ENCODE measurements at regions not wholly inside any gene's neighbourhood (a gene's known extent, or its start where the extent isn't known, plus 50 kb on each side); places are given as distances from the start of the nearest gene placed in this dataset.

DNA sequence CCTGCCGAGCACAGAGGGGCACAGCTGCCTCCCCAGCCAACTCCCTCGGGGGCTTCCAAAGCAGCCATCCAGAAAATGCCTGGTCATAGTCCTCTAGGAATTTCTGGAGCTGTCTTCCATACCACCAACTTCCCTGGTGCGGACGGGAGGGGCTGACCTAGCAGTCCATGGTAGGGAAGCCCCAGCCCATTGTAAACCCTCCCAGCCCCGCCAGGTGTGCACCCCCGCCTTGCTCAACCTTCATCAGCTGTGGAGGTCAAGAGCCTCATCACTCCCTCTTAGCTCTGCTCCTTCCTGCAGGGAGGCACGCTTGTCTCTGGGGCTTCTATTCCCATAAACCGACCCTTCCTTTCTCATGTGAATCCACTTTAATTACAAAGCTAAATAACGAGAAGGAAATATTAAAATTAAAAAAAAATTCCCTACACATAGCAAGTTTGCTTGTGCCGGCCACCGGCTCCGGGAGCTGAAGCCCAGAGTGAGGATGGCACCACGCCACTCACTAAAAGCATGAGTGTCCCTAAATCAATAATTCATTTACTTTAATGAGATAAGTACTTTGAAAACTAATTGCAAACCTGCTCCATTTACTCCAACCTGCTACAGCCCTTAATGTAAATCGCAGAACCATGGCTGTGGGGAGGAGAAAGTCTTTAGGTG is 181.4 kb downstream of the ENGASE start:
- no peak for DNase-seq (ENCODE audit: low read depth)
- H3K4me3 ChIP-seq (ENCODE audit: low read depth, low read length): no peak overlapping the region
- TF ChIP-seq, protein P1, sequence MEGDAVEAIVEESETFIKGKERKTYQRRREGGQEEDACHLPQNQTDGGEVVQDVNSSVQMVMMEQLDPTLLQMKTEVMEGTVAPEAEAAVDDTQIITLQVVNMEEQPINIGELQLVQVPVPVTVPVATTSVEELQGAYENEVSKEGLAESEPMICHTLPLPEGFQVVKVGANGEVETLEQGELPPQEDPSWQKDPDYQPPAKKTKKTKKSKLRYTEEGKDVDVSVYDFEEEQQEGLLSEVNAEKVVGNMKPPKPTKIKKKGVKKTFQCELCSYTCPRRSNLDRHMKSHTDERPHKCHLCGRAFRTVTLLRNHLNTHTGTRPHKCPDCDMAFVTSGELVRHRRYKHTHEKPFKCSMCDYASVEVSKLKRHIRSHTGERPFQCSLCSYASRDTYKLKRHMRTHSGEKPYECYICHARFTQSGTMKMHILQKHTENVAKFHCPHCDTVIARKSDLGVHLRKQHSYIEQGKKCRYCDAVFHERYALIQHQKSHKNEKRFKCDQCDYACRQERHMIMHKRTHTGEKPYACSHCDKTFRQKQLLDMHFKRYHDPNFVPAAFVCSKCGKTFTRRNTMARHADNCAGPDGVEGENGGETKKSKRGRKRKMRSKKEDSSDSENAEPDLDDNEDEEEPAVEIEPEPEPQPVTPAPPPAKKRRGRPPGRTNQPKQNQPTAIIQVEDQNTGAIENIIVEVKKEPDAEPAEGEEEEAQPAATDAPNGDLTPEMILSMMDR (conservative IDR thresholded peaks at IDR 0.05; ENCODE audit: low read depth, low read length): no peak

DNA sequence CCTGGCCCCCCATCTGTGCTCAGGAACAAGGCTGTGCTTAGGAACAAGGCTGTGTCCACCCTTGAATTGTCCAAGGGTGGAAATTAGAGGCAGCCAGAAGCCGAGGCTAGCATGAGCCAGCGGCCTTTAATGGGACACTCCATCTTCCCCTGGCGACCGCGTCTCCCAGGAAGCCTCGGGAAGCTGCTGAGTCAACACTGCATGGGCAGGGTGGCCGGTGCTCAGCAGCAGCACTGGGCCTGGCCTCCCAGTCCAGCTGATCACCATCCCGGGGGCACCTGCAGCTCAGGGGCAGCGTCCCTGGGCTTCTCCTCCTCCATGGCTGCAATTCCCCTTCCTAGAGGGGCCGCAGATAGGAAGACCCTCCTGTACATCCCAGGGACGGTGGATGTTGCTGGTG is 180.8 kb downstream of the ENGASE start:
- TF ChIP-seq, protein P1 (conservative IDR thresholded peaks at IDR 0.05; ENCODE audit: low read depth, low read length): no peak
- no peak overlapping the region for H3K4me3 ChIP-seq (ENCODE audit: low read depth, low read length)
- DNase-seq (ENCODE audit: low read depth): no peak

DNA sequence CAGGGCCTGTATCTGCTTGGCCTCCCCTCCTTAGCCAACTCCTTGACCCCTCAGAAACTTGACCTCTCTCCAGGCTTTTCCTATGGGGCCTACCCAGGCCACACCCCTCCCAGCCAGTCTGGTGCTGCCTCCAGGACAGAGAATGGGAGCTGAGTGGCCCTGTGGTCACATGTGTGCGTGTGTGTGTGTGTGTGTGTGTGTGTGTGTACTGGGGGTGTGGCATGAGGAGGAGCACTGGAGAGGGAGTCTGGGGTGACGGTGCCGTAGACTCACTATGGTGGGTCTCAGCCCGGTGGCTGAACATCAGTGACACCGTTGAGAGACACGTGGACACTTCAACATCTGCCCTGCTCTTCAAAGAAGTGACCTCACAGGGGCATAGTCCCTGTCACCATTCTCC is 180.4 kb downstream of the ENGASE start:
- TF ChIP-seq, protein P1 (conservative IDR thresholded peaks at IDR 0.05; ENCODE audit: low read depth, low read length): no peak
- no peak overlapping the region for H3K4me3 ChIP-seq (ENCODE audit: low read depth, low read length)
- no peak for DNase-seq (ENCODE audit: low read depth)

DNA sequence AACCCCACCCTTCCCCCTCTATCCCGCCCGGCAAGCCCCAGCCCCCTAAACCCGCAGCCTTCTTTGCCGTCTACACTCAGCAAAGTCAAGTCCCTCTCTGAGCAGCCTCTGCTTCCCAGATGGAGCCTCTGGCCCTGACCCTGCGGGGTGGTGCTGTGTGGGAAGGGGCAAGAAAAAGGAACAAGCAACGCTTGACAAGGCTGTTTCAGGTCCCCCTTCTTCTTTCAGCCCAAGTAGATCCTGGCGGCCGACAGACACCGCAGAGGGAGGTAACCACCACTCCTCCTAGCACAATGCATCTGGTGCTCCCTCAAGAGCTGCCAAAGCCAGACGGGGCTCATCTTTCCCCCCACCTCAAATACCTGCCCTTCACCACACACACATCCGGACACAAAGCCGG is 178.3 kb downstream of the ENGASE start:
- TF ChIP-seq, protein P1 (conservative IDR thresholded peaks at IDR 0.05; ENCODE audit: low read depth, low read length): no peak
- DNase-seq (ENCODE audit: low read depth): no peak
- H3K4me3 ChIP-seq (ENCODE audit: low read depth, low read length): no peak overlapping the region

DNA sequence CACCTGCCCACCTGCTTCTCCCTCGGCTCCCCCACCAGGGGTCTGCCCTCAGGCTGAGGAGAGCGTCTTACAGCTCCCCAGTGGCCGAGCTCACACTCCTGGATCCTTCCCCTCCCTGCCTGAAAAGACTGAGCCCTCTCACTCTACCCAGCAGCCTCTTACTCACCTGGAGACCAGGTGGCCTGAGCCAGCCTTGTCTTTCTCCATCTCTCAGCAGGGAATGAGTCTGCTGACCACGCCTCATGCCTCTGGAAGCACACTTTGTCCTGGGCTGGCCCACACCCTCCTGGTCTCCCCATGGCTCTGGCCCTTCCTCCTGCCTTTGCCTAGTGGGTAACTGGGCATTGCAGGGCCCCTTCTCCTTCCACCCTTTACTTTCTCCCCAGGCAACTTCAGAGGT is 177.2 kb downstream of the ENGASE start:
- H3K4me3 ChIP-seq (ENCODE audit: low read depth, low read length): no peak overlapping the region
- TF ChIP-seq, protein P1 (conservative IDR thresholded peaks at IDR 0.05; ENCODE audit: low read depth, low read length): no peak
- no peak for DNase-seq (ENCODE audit: low read depth)

DNA sequence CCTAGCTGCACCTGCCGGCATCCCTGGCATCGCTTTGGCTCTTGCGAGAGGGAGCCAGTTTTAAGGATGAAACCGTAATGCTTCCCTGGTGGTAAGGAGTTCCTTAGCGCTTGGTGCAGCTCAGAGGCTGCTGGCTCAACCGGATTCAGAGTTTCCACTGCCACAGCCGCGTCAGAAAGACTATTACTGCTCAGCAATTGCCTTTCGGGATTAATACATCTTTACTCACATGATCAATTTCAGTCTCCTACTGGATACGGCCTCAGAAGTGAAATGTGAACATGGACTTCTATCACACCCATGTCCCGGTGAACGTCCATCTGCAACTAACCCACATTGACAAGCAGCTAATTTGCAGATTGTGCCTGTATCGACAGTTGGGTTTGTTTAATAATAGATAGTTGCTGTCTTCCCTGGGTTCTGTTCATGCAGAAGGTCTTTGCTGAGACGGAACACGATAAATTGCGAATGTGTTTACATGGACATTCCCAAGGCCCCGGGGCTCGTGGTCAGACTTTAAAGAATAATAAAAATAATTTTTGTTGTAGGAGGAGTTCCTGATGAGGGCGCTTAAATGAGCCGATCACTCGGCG is 175.4 kb downstream of the ENGASE start:
- TF ChIP-seq, protein P1 (conservative IDR thresholded peaks at IDR 0.05; ENCODE audit: low read depth, low read length): no peak
- DNase-seq (ENCODE audit: low read depth): no peak
- no peak overlapping the region for H3K4me3 ChIP-seq (ENCODE audit: low read depth, low read length)

All from epithelial cell of proximal tubule (primary cell).